ENCODE measurements at regions not wholly inside any gene's neighbourhood (a gene's known extent, or its start where the extent isn't known, plus 50 kb on each side); places are given as distances from the start of the nearest gene placed in this dataset.

- ATAC-seq (no peak), DNase-seq (ENCODE audit: low read depth, low spot score) (no peak)
- CTCF ChIA-PET: interaction anchor here (0.9 kb wide), 1 partner anchor 308 kb away, joined by 3 read pairs; no protein-coding TSS in a partner anchor
- in situ Hi-C loops (cut with HindIII; ENCODE audit: low pct_unique_long_range_greater_than_20kb, low sequenced_read_pairs): no loop called here
- Histone ChIP-seq H3K27me3 (ENCODE audit: control insufficient read depth, insufficient read depth, low read length) (no peaks in the 10 kb centered on the region), H3K27ac (ENCODE audit: low read length) (no peak overlapping the region), H3K36me3 (ENCODE audit: control insufficient read depth, insufficient read depth, low read length) (no peaks in the 10 kb centered on the region), H3K9me3 (ENCODE audit: control insufficient read depth, insufficient read depth, low read depth, low read length) (no peaks in the 10 kb centered on the region), H3K4me3 (ENCODE audit: low read depth in 2 of 2, low read length in 2 of 2) (no peak overlapping the region), H3K4me1 (ENCODE audit: control insufficient read depth, insufficient read depth, low read length) (peaks cover 4% of the 10 kb centered on the region; the same call in 1 of the 2 replicates)
- intact Hi-C loops (cut with micrococcal nuclease; ENCODE audit: unreplicated experiment): no loop called here
- BruUV-seq (replicated peaks): no TSS peak
- TF ChIP-seq SIN3A (IDR thresholded peaks at IDR 0.05; ENCODE audit: borderline replicate concordance, insufficient read depth, low read depth, low read length) (no peak), TCF7L2 (IDR thresholded peaks at IDR 0.05; ENCODE audit: low read depth, low read length) (no peak), CTCF (IDR thresholded peaks at IDR 0.05) (no peak), POLR2AphosphoS5 (IDR thresholded peaks at IDR 0.05; ENCODE audit: low read depth, low read length) (no peak), REST (IDR thresholded peaks at IDR 0.05; ENCODE audit: insufficient read depth in 1 of 2, low read depth in 2 of 2, low read length in 1 of 2) (no peak)
- POLR2A ChIA-PET: no interaction called here
These were observed 72.5 kb upstream of the EGFR start for GRCh38 chr7:54946271-54946670.

- intact Hi-C loops (cut with micrococcal nuclease; ENCODE audit: unreplicated experiment): no loop called here
- DNase-seq (ENCODE audit: low read depth, low spot score) (no peak), ATAC-seq (no peak)
- Histone ChIP-seq H3K36me3 (ENCODE audit: control insufficient read depth, insufficient read depth, low read length) (no peaks in the 10 kb centered on the region), H3K9me3 (ENCODE audit: control insufficient read depth, insufficient read depth, low read depth, low read length) (no peaks in the 10 kb centered on the region), H3K27ac (ENCODE audit: low read length) (no peak overlapping the region), H3K27me3 (ENCODE audit: control insufficient read depth, insufficient read depth, low read length) (no peaks in the 10 kb centered on the region), H3K4me1 (ENCODE audit: control insufficient read depth, insufficient read depth, low read length) (peaks cover 4% of the 10 kb centered on the region; the same call in 1 of the 2 replicates), H3K4me3 (ENCODE audit: low read depth in 2 of 2, low read length in 2 of 2) (no peak overlapping the region)
- no peak for TF ChIP-seq POLR2AphosphoS5 (IDR thresholded peaks at IDR 0.05; ENCODE audit: low read depth, low read length)
- no peak for TF ChIP-seq TCF7L2 (IDR thresholded peaks at IDR 0.05; ENCODE audit: low read depth, low read length)
- no peak for TF ChIP-seq CTCF (IDR thresholded peaks at IDR 0.05)
- TF ChIP-seq SIN3A (IDR thresholded peaks at IDR 0.05; ENCODE audit: borderline replicate concordance, insufficient read depth, low read depth, low read length): no peak
- no peak for TF ChIP-seq REST (IDR thresholded peaks at IDR 0.05; ENCODE audit: insufficient read depth in 1 of 2, low read depth in 2 of 2, low read length in 1 of 2)
- ChIA-PET POLR2A (no interaction called here), CTCF (interaction anchor here (0.9 kb wide), 1 partner anchor 308 kb away, joined by 3 read pairs; no protein-coding TSS in a partner anchor)
- in situ Hi-C loops (cut with HindIII; ENCODE audit: low pct_unique_long_range_greater_than_20kb, low sequenced_read_pairs): no loop called here
- no TSS peak for BruUV-seq (replicated peaks)
These were observed 72.1 kb upstream of the EGFR start for GRCh38 chr7:54946764-54947163.

Measured in Panc1 (cell line).